H9 (cell line): ENCODE measurements at regions not wholly inside any gene's neighbourhood (a gene's known extent, or its start where the extent isn't known, plus 50 kb on each side); places are given as distances from the start of the nearest gene placed in this dataset.

Experiments used
- DNase-seq: peaks from one replicate; pipeline ENCODE4 v3.0.0-alpha.2; 2017
- H2AFZ ChIP-seq: one replicate; pipeline ENCODE4 v1.6.1; 2013; ENCODE audit warnings: mild to moderate bottlenecking, low read length, control low read depth, moderate library complexity
- H2AK5ac ChIP-seq: 2 replicates; pipeline ENCODE4 v1.6.1; 2013; ENCODE audit warnings: low read length, control low read depth, mixed read lengths; ENCODE audit not compliant: insufficient read length
- H2BK120ac ChIP-seq: one replicate; pipeline ENCODE4 v1.6.1; 2013; ENCODE audit warnings: low read depth, mild to moderate bottlenecking, low read length, control low read depth, inconsistent platforms; ENCODE audit not compliant: poor library complexity, severe bottlenecking
- H2BK12ac ChIP-seq: 2 replicates; pipeline ENCODE4 v1.6.1; 2013; ENCODE audit warnings: low read length, control low read depth, mixed read lengths, low read depth; ENCODE audit not compliant: insufficient read length
- H2BK15ac ChIP-seq: 2 replicates; pipeline ENCODE4 v1.6.1; 2013; ENCODE audit warnings: low read depth, low read length, control low read depth
- H2BK20ac ChIP-seq: one replicate; pipeline ENCODE4 v1.6.1; 2013; ENCODE audit warnings: low read depth, mild to moderate bottlenecking, low read length, control low read depth, inconsistent platforms; ENCODE audit not compliant: poor library complexity, severe bottlenecking
- H2BK5ac ChIP-seq: 2 replicates; pipeline ENCODE4 v1.6.1; 2013; ENCODE audit warnings: low read length, control low read depth, mixed read lengths; ENCODE audit not compliant: insufficient read length
- H3K14ac ChIP-seq: 2 replicates; pipeline ENCODE4 v1.6.1; 2013; ENCODE audit warnings: low read length, control low read depth; ENCODE audit not compliant: insufficient read depth
- H3K18ac ChIP-seq: 2 replicates; pipeline ENCODE4 v1.6.1; 2013; ENCODE audit warnings: low read depth, mild to moderate bottlenecking, mixed read lengths, low read length, control low read depth; ENCODE audit not compliant: insufficient read length
- H3K23ac ChIP-seq: 2 replicates; pipeline ENCODE4 v1.6.1; 2013; ENCODE audit warnings: low read length, control low read depth, mixed read lengths, low read depth; ENCODE audit not compliant: insufficient read length
- H3K23me2 ChIP-seq: 2 replicates; pipeline ENCODE4 v1.6.1; 2013; ENCODE audit warnings: low read depth, mild to moderate bottlenecking, mixed read lengths, low read length, control low read depth; ENCODE audit not compliant: insufficient read length, poor library complexity, severe bottlenecking
- H3K27ac ChIP-seq: 2 replicates; pipeline ENCODE4 v1.5.1; 2013; ENCODE audit warnings: low read length, control low read depth, mixed read lengths, low read depth; ENCODE audit not compliant: insufficient read length
- H3K27me3 ChIP-seq: 2 replicates; pipeline ENCODE4 v1.6.1; 2013; ENCODE audit warnings: low read length, control low read depth, inconsistent platforms; ENCODE audit not compliant: insufficient read depth
- H3K4ac ChIP-seq: 2 replicates; pipeline ENCODE4 v1.6.1; 2013; ENCODE audit warnings: low read depth, mild to moderate bottlenecking, control low read depth, inconsistent platforms, low read length, moderate library complexity
- H3K4me1 ChIP-seq: 2 replicates; pipeline ENCODE4 v1.6.1; 2013; ENCODE audit warnings: low read length, control low read depth, inconsistent platforms; ENCODE audit not compliant: insufficient read depth
- H3K4me2 ChIP-seq: 2 replicates; pipeline ENCODE4 v1.6.1; 2013; ENCODE audit warnings: low read length, control low read depth, mixed read lengths; ENCODE audit not compliant: insufficient read length, insufficient read depth
- H3K56ac ChIP-seq: 2 replicates; pipeline ENCODE4 v1.6.1; 2013; ENCODE audit warnings: low read depth, mild to moderate bottlenecking, mixed read lengths, low read length, control low read depth; ENCODE audit not compliant: insufficient read length
- H3K79me1 ChIP-seq: 2 replicates; pipeline ENCODE4 v1.6.1; 2013; ENCODE audit warnings: low read depth, mild to moderate bottlenecking, moderate library complexity, low read length, control low read depth, inconsistent platforms; ENCODE audit not compliant: insufficient read depth, poor library complexity, severe bottlenecking
- H3K79me2 ChIP-seq: 2 replicates; pipeline ENCODE4 v1.6.1; 2013; ENCODE audit warnings: low read length, control low read depth, inconsistent platforms; ENCODE audit not compliant: insufficient read depth
- H3K9ac ChIP-seq: 2 replicates; pipeline ENCODE4 v1.6.1; 2013; ENCODE audit warnings: low read length, control low read depth, mixed read lengths; ENCODE audit not compliant: insufficient read length; ENCODE audit errors: extremely low read depth
- H3K9me3 ChIP-seq: one replicate; pipeline ENCODE4 v1.6.1; 2013; ENCODE audit warnings: low read depth, low read length, inconsistent platforms; ENCODE audit not compliant: control insufficient read depth
- H3T11ph ChIP-seq: one replicate; pipeline ENCODE4 v1.6.1; 2013; ENCODE audit warnings: mild to moderate bottlenecking, low read length, control low read depth, inconsistent platforms
- H4K20me1 ChIP-seq: one replicate; pipeline ENCODE4 v1.6.1; 2013; ENCODE audit not compliant: control insufficient read depth, insufficient read length, insufficient read depth
- H4K5ac ChIP-seq: 2 replicates; pipeline ENCODE4 v1.6.1; 2013; ENCODE audit warnings: low read depth, mild to moderate bottlenecking, mixed read lengths, low read length, control low read depth; ENCODE audit not compliant: insufficient read length
- H4K8ac ChIP-seq: replicated peaks from 2 replicates; pipeline ENCODE4 v1.6.1; 2013; ENCODE audit warnings: low read length, control low read depth, mixed read lengths, low read depth; ENCODE audit not compliant: insufficient read length
- H4K91ac ChIP-seq: 2 replicates; pipeline ENCODE4 v1.6.1; 2013; ENCODE audit warnings: low read depth, mild to moderate bottlenecking, moderate library complexity, mixed read lengths, low read length, control low read depth; ENCODE audit not compliant: insufficient read length
- H3K27ac Mint-ChIP-seq, 3 experiments: 2 replicates in 2 of 3; 3 replicates in 1 of 3; pipeline ENCODE4 v1.8.0; 2020 to 2021; ENCODE audit warnings: mixed read lengths in 3 of 3, mild to moderate bottlenecking in 1 of 3, moderate library complexity in 1 of 3
- H3K27me3 Mint-ChIP-seq: 2 replicates; pipeline ENCODE4 v1.8.0; 2021; ENCODE audit warnings: low read depth, mild to moderate bottlenecking, moderate library complexity, mixed read lengths
- H3K36me3 Mint-ChIP-seq, 3 experiments: 2 replicates in 2 of 3; 3 replicates in 1 of 3; pipeline ENCODE4 v1.8.0; 2020 to 2021; ENCODE audit warnings: low read depth in 3 of 3, mixed read lengths in 3 of 3; ENCODE audit not compliant: insufficient read depth in 1 of 3
- H3K4me1 Mint-ChIP-seq, 2 experiments: 2 replicates each; pipeline ENCODE4 v1.8.0; 2020; ENCODE audit warnings: mixed read lengths in 2 of 2
- H3K4me3 Mint-ChIP-seq, 2 experiments: 2 replicates in 1 of 2; 3 replicates in 1 of 2; pipeline ENCODE4 v1.8.0; 2020 to 2021; ENCODE audit warnings: mild to moderate bottlenecking in 2 of 2, mixed read lengths in 2 of 2, moderate library complexity in 1 of 2
- H3K9me3 Mint-ChIP-seq, 2 experiments: 2 replicates in 1 of 2; 3 replicates in 1 of 2; pipeline ENCODE4 v1.8.0; 2020; ENCODE audit warnings: mild to moderate bottlenecking in 2 of 2, mixed read lengths in 2 of 2, moderate library complexity in 1 of 2
- CTCF ChIP-seq: fragments of 200-600 bp; sonication (generic); conservative IDR thresholded peaks from 3 replicates; pipeline ENCODE4 v1.8.0; 2021; ENCODE audit warnings: antibody characterized with exemption, mild to moderate bottlenecking
- WGBS: extraction: QIAGEN DNeasy Blood & Tissue Kit; methylation state at CpG from one replicate; pipeline ENCODE4 v1.1.7; 2013; ENCODE audit warnings: missing lambda C conversion rate, low lambda C conversion rate, mixed read lengths; ENCODE audit not compliant: insufficient read length; ENCODE audit errors: extremely low coverage; 5-methylcytosine and 5-hydroxymethylcytosine counted together

- no CpG with 5 or more reads among the region's 6 CpGs for WGBS
- TF ChIP-seq CTCF = no peak
- H2AK5ac ChIP-seq = no peak overlapping the region
Measured at GRCh38 chr5:158397278-158397677, 538.3 kb upstream of the CLINT1 start.

More at GRCh38 chr5:158397278-158397677, 538.3 kb upstream of the CLINT1 start:
- Mint-ChIP-seq H3K9me3 (no peaks in the 10 kb centered on the region; a peak in 1 of 5 replicates), H3K4me1 (0 out of 4 replicates have a peak, but pooled peaks cover 0 to 3% of the 10 kb centered on the region in 2 experiments), H3K27ac (no peak overlapping the region), H3K36me3 (no peaks in the 10 kb centered on the region), H3K4me3 (no peak overlapping the region), H3K27me3 (no peaks in the 10 kb centered on the region)
- Histone ChIP-seq H3K23me2 (no peaks in the 10 kb centered on the region), H3K9ac (no peak overlapping the region), H3K4ac (no peak overlapping the region), H3K4me1 (no peaks in the 10 kb centered on the region), H3K79me2 (no peaks in the 10 kb centered on the region), H3K56ac (no peak overlapping the region), H3T11ph (no peak overlapping the region), H3K23ac (no peak overlapping the region), H2BK20ac (no peak overlapping the region), H2BK15ac (no peak overlapping the region), H2BK120ac (no peak overlapping the region), H2BK5ac (no peak overlapping the region), H4K8ac (no peak overlapping the region), H4K91ac (no peak overlapping the region), H3K27ac (no peak overlapping the region), H2AFZ (no peak overlapping the region), H2BK12ac (no peak overlapping the region), H4K20me1 (no peaks in the 10 kb centered on the region), H3K27me3 (no peaks in the 10 kb centered on the region), H3K79me1 (no peaks in the 10 kb centered on the region), H3K9me3 (no peaks in the 10 kb centered on the region), H4K5ac (no peak overlapping the region), H3K18ac (no peak overlapping the region), H3K14ac (no peak overlapping the region), H3K4me2 (no peak overlapping the region)
- DNase-seq = no peak
